DMS53 treated with DMSO at 0.1 percent for 48 hours (cell line): ENCODE measurements at regions not wholly inside any gene's neighbourhood (a gene's known extent, or its start where the extent isn't known, plus 50 kb on each side); places are given as distances from the start of the nearest gene placed in this dataset.

Experiments
- DNase-seq: peaks from one replicate; lab custom pipeline; 2025; ENCODE audit not compliant: unreplicated experiment; lab: John Stamatoyannopoulos, UW

- no peak for DNase-seq
Observed at GRCh38 chr16:65988024-65988595, 378.4 kb upstream of the CDH5 start.

DNA sequence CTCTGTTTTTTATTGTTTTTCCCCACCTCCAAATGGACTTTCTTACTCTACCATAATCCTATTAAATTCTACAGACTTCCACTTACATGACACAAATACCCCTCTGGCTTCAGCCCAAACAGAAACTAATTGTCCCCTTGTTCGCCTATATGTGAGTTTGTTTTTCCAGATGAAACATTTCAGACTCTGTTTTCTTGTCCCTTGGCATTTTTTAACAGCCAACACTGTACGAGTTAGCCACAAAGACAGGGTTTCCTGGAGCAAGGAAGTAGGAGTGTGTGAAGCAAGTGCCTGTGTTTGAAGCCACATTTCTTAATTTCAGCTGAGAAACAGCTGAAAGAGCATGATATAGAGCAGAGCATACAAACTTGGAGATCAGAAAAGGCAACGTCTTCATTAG, 382.2 kb upstream of the CDH5 start:
- DNase-seq: no peak

GRCh38 chr16:65981057-65981456, 385.4 kb upstream of the CDH5 start:
- no peak for DNase-seq

DNA sequence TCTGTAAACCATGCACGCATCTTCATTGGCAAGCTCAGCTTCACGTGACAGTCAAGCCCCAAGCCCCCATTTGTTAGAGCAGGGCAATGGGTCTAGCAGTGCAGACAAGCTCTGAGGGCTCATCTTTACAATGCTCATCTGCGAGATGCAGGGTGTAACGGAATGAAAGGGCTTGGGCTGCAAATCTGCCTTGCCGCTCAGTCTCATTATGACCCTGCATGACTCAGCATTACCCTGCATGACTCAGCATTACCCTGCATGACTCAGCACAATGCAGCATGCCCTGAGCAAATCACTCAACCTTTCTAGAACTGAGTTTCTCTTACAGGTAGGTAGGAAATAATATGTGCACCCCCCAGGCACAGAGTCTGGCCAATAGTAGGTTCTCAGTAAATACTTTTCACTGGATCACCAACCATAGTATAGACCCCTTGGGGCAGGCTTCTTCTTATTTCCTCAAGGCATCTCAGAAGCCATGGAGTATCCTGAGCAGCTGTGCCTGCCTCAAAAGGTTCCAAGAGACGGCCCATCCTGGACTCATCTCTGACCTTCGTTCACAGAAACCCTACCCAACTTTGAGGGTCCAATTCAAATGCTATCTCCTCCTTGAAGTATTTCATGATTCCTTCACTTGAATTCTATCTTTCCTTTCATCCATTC, 391.3 kb upstream of the CDH5 start:
- no peak for DNase-seq

- DNase-seq: no peak
Observed at GRCh38 chr16:65967376-65967775, 399.1 kb upstream of the CDH5 start.

DNA sequence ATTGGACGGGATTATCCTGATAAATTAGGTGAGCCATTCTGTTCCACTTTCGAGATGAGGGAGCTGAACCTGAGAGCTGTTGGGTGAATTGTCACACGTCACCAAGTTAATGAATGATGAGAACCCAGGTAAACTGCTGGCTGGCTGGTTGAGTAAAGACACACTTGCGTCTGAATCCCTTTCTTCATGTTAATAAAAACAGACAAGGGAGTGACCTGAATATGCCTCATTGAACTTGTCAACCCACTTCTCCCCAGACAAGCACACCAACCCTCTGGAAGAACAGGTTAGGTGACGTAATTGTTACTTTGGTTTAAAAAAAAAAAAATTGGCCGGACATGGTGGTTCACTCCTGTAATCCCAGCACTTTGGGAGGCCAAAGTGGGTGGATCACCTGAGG, 400.9 kb upstream of the CDH5 start:
- no peak for DNase-seq

- DNase-seq: no peak
Observed at GRCh38 chr16:65964752-65965151, 401.7 kb upstream of the CDH5 start.

GRCh38 chr16:65961476-65962143, 404.9 kb upstream of the CDH5 start:
- no peak for DNase-seq

DNA sequence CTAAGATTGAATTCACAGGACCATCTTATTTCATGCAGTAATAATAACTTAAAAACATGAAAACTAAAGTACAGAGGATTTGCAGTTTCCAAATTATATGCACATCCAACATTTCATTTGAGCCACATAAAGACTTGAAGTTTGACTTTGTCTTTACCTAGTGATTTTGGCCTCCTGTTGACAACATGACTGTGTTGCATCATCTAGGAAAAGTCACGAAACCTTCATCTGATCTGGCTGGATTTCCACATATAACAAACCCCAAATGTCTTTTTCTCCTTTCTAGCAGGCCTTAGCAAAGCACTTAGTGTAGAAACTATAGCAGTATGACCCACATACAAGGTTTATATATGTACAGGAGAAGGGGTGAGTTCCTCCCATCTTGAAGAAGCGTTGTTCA, 406.5 kb upstream of the CDH5 start:
- no peak for DNase-seq

DNA sequence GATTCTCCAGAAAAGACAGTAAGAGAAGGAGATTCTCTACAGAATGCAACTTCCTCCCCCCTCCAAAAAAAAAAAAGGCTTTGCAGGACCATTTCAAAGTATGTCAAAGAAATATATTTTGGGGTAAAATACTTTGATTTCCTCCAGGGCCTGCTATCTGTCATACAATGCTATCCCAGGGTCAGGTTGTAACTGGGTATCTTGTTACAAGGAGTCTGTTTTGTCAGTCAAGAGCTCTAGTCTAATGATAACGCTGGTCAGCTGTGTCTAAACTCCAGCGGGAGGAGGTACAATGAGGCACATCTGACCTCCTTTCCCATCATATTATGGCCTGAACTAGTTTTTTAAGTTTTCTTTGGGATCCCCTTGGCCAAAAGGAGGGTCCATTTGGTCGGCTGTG, 408.4 kb upstream of the CDH5 start:
- DNase-seq: no peak

- DNase-seq: no peak
Observed at GRCh38 chr16:65956100-65956499, 410.4 kb upstream of the CDH5 start.

- no peak for DNase-seq
Observed at GRCh38 chr16:65954446-65954845, 412.0 kb upstream of the CDH5 start.

DNA sequence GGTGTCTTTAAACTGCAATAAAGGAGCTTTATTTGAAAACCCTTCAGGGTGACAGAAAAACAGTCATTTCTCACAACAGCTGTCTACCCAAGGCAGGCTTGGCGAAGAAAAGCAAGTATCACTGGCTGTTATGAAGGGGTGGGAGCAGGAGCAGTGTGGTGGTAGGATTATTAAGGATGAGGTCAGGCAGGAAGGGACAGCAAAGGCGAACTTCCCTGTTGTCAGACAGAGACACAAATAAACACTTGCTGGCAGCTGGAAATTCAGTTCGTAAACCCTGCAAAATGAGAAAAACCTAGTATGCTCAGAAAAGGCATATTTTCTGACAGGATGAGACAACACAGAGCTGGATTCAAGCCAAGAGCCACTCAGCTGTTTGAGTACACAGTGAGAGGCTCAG, 416.3 kb upstream of the CDH5 start:
- DNase-seq: no peak

DNA sequence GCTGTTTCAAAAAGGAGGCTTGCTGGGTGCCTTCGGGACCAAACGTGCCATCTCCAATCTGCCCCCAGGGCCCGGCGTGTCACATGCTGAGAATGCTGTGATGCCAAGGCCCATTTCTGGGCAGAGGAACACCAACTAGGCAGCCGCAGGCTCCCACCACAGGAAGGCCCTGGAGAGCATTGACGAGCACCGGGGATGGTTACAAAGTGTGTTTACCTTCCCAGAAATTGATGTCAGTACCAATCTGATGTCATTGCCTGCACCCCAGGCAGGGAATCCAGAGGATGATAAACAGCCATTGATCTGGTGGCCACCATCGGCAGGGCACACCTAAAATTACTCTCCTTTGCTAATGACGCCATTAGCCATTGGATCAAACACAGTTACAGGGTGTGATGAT, 418.1 kb upstream of the CDH5 start:
- DNase-seq: no peak

DNA sequence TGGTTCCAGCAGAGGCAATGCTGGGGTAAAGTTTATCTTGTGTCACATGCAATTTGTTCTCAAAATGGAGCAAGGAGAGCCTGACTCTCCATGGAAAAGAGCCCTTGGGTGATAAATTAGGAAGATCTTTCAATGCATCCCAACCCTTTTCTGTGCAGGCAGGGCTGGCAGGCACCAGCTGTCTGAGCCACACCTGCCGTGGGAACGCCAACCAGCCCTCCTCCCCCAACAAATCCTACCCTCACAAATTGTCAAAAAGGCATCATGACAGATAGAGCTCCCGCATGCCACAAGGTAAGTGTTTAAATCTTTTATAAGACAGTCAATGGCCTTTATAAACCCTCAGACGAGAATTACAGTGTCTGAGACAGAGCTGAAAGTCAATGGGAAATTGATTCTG, 418.5 kb upstream of the CDH5 start:
- no peak for DNase-seq

GRCh38 chr16:65945493-65945892, 421.0 kb upstream of the CDH5 start:
- no peak for DNase-seq

GRCh38 chr16:65944361-65944760, 422.1 kb upstream of the CDH5 start:
- DNase-seq: no peak

- DNase-seq: no peak
Observed at GRCh38 chr16:65940711-65941110, 425.8 kb upstream of the CDH5 start.

DNA sequence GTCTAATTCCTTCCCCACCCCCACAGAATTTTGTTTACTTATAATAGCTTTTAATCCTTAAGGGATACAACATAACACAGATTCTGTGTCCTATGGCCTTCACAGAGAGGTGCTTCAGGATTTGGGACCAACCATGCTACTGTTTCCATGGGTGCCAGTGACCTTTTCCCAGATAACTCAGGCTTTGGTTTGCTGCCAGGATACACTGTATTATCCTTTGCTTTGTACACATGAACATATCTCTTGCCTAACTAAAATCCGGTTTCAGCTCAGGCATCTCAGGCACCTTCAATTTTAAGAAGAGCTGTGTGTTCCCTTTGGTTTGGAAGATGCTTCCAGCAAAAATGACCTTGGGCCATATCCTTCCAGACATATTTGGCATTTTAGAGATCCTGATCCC, 428.4 kb upstream of the CDH5 start:
- DNase-seq: no peak

DNA sequence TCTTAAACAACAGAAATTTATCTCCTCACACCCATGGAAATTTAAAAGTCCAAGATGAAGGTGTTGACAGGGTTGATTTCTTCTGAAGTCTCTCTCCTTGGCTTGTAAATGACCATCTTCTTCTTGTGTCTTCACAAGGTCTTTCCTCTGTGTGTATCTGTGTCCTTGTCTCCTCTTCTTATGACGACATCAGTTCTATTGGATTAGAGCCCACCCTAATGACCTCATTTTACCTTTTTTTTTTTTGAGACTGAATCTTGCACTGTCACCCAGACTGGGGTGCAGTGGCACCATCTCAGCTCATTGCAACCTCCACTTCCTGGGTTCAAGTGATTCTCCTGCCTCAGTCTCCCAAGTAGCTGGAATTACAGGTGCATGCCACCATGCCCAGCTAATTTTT, 429.0 kb upstream of the CDH5 start:
- no peak for DNase-seq

DNA sequence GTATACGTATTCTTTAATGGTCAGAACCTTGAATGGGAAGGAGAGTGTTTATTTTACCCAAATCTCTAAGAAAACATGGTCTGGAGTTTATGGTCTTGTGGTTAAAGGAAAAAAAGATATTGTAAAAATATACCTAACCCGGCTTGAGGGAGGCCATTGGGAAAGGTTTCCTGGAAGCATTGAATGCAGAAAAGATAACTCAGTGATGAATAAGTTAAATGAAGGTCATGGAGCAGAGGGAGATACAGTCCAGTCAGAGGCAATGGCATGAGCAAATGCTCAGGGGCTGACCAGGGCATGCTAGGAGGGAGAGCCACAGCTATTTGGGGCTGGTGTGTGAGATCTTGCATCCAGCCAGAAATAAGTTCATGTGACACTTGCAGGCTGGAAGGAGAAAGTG, 430.4 kb upstream of the CDH5 start:
- no peak for DNase-seq

DNA sequence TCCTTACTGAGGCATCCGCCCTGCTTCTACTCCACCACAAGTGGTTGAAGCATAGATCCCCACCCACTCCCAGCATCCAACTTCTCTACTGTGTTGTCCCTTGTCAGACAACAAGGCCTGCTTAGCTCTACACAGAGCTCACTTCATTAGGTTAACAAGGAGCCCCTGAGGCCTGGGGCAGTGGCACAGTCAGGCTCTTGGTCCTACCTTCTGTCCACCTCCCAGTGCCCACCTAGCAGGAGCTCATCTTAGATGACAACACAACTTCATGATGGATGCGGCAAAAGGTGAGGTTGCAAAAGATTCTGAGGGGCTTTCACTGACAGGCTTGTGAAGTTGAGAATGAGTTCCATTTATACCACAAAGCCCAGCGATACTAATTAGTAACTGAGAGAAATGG, 432.0 kb upstream of the CDH5 start:
- DNase-seq: no peak

GRCh38 chr16:65933703-65934102, 432.8 kb upstream of the CDH5 start:
- DNase-seq: no peak
